OCI-M1 (cell line): ENCODE measurements at regions not wholly inside any gene's neighbourhood (a gene's known extent, or its start where the extent isn't known, plus 50 kb on each side); places are given as distances from the start of the nearest gene placed in this dataset.
A peak's percentile ranks its signal among the peaks of the same experiment; 100 is the strongest.

Source experiments
- DNase-seq: peaks from one replicate; lab custom pipeline; 2025; lab: John Stamatoyannopoulos, UW

GRCh38 chr2:128894896-128895295, 576.2 kb upstream of the HS6ST1 start:
- no peak for DNase-seq

GRCh38 chr2:128901572-128902391, 583.1 kb upstream of the HS6ST1 start:
- DNase-seq = no peak

- DNase-seq = no peak
Observed at GRCh38 chr2:128903637-128904036, 585.0 kb upstream of the HS6ST1 start.

- no peak for DNase-seq
Observed at GRCh38 chr2:128911276-128911675, 592.6 kb upstream of the HS6ST1 start.

GRCh38 chr2:128914320-128914719, 595.7 kb upstream of the HS6ST1 start:
- DNase-seq = no peak

- DNase-seq = no peak
Observed at GRCh38 chr2:128921751-128922150, 603.1 kb upstream of the HS6ST1 start.

GRCh38 chr2:128922154-128922553, 603.5 kb upstream of the HS6ST1 start:
- peak; percentile 16 for DNase-seq

GRCh38 chr2:128925631-128926030, 607.0 kb upstream of the HS6ST1 start:
- DNase-seq = no peak

- DNase-seq = no peak
Observed at GRCh38 chr2:128930101-128930500, 611.4 kb upstream of the HS6ST1 start.

- no peak for DNase-seq
Observed at GRCh38 chr2:128940378-128940777, 621.7 kb upstream of the HS6ST1 start.

GRCh38 chr2:128941751-128942150, 623.1 kb upstream of the HS6ST1 start:
- no peak for DNase-seq

- DNase-seq = no peak
Observed at GRCh38 chr2:128949360-128949759, 630.7 kb upstream of the HS6ST1 start.

- no peak for DNase-seq
Observed at GRCh38 chr2:128950758-128951157, 632.1 kb upstream of the HS6ST1 start.

GRCh38 chr2:128958241-128958640, 639.6 kb upstream of the HS6ST1 start:
- DNase-seq = no peak

GRCh38 chr2:128967646-128968045, 649.0 kb upstream of the HS6ST1 start:
- no peak for DNase-seq

- no peak for DNase-seq
Observed at GRCh38 chr2:128969374-128969773, 650.7 kb upstream of the HS6ST1 start.

- DNase-seq = no peak
Observed at GRCh38 chr2:128970332-128971116, 651.9 kb upstream of the HS6ST1 start.

GRCh38 chr2:128973566-128973965, 654.9 kb upstream of the HS6ST1 start:
- DNase-seq = no peak

- DNase-seq = no peak
Observed at GRCh38 chr2:128978212-128978611, 659.5 kb upstream of the HS6ST1 start.

- no peak for DNase-seq
Observed at GRCh38 chr2:128979182-128979581, 660.5 kb upstream of the HS6ST1 start.

GRCh38 chr2:128980475-128980874, 661.8 kb upstream of the HS6ST1 start:
- DNase-seq = no peak

- no peak for DNase-seq
Observed at GRCh38 chr2:128981353-128981752, 662.7 kb upstream of the HS6ST1 start.

- no peak for DNase-seq
Observed at GRCh38 chr2:128982001-128982400, 663.3 kb upstream of the HS6ST1 start.
